RWPE2 (cell line): ENCODE measurements at regions not wholly inside any gene's neighbourhood (a gene's known extent, or its start where the extent isn't known, plus 50 kb on each side); places are given as distances from the start of the nearest gene placed in this dataset.

Experiments
- ATAC-seq: fragments of 200-7000 bp; cut with Tn5 transposase; 3 replicates; pipeline ENCODE4 v1.9.1; 2021; ENCODE audit warnings: low read depth
- DNase-seq: peaks from one replicate; pipeline ENCODE4 v3.0.0-alpha.2; 2020; ENCODE audit warnings: low spot score
- H3K27ac ChIP-seq: fragments of 450-650 bp; 2 replicates; pipeline ENCODE4 v1.5.1; 2017; ENCODE audit warnings: mild to moderate bottlenecking; ENCODE audit not compliant: poor library complexity, severe bottlenecking
- H3K27me3 ChIP-seq: fragments of 250-450 bp; sonication (Bioruptor Pico); 2 replicates; pipeline ENCODE4 v1.5.1; 2021; ENCODE audit warnings: mild to moderate bottlenecking, moderate library complexity; ENCODE audit not compliant: insufficient read depth, poor library complexity, severe bottlenecking
- H3K36me3 ChIP-seq: fragments of 250-450 bp; sonication (Bioruptor Pico); 2 replicates; pipeline ENCODE4 v1.5.1; 2020; ENCODE audit warnings: low read depth, mild to moderate bottlenecking, moderate library complexity
- H3K4me1 ChIP-seq: fragments of 250-450 bp; sonication (Bioruptor Pico); 2 replicates; pipeline ENCODE4 v1.5.1; 2021; ENCODE audit warnings: mild to moderate bottlenecking, moderate library complexity; ENCODE audit not compliant: insufficient read depth, poor library complexity, severe bottlenecking
- H3K4me3 ChIP-seq: fragments of 250-450 bp; sonication (Bioruptor Pico); 2 replicates; pipeline ENCODE4 v1.5.1; 2021; ENCODE audit warnings: mild to moderate bottlenecking, moderate library complexity; ENCODE audit not compliant: severe bottlenecking
- H3K9me3 ChIP-seq: fragments of 250-450 bp; sonication (Bioruptor Pico); 2 replicates; pipeline ENCODE4 v1.5.1; 2021; ENCODE audit warnings: mild to moderate bottlenecking, moderate library complexity; ENCODE audit not compliant: severe bottlenecking
- CTCF ChIP-seq: fragments of 450-650 bp; IDR thresholded peaks from one replicate; pipeline ENCODE4 v1.5.1; 2017; ENCODE audit warnings: mild to moderate bottlenecking, moderate library complexity; ENCODE audit not compliant: poor library complexity, severe bottlenecking

GRCh38 chr15:25058080-25058785 lies 103.4 kb downstream of the SNRPN start:
- no peak for TF ChIP-seq CTCF
- Histone ChIP-seq H3K27me3 (no peaks in the 10 kb centered on the region), H3K27ac (no peak overlapping the region), H3K4me3 (no peak overlapping the region), H3K9me3 (peaks cover 83% of the 10 kb centered on the region), H3K4me1 (no peaks in the 10 kb centered on the region), H3K36me3 (peaks cover 88% of the 10 kb centered on the region)
- DNase-seq: peak; percentile 52
- ATAC-seq: no peak

GRCh38 chr15:25059698-25060471 lies 105.1 kb downstream of the SNRPN start:
- Histone ChIP-seq H3K36me3 (peaks cover 93% of the 10 kb centered on the region), H3K4me1 (no peaks in the 10 kb centered on the region), H3K27me3 (no peaks in the 10 kb centered on the region), H3K9me3 (peaks cover 81% of the 10 kb centered on the region), H3K27ac (no peak overlapping the region), H3K4me3 (no peak overlapping the region)
- no peak for ATAC-seq
- peak; percentile 45 for DNase-seq
- TF ChIP-seq CTCF: no peak

GRCh38 chr15:25060472-25060803 lies 105.7 kb downstream of the SNRPN start:
- DNase-seq (peak; percentile 57), ATAC-seq (no peak)
- Histone ChIP-seq H3K27me3 (no peaks in the 10 kb centered on the region), H3K36me3 (peaks cover 95% of the 10 kb centered on the region), H3K4me1 (no peaks in the 10 kb centered on the region), H3K4me3 (no peak overlapping the region), H3K9me3 (peaks cover 83% of the 10 kb centered on the region), H3K27ac (no peak overlapping the region)
- no peak for TF ChIP-seq CTCF

GRCh38 chr15:25060996-25061620 lies 106.3 kb downstream of the SNRPN start:
- H3K27ac ChIP-seq: no peak overlapping the region
- peaks cover 83% of the 10 kb centered on the region for H3K9me3 ChIP-seq
- H3K27me3 ChIP-seq: no peaks in the 10 kb centered on the region
- DNase-seq (peak; percentile 49), ATAC-seq (no peak)
- H3K36me3 ChIP-seq: peaks cover 97% of the 10 kb centered on the region
- TF ChIP-seq CTCF: no peak
- H3K4me1 ChIP-seq: no peaks in the 10 kb centered on the region
- no peak overlapping the region for H3K4me3 ChIP-seq
